Prostate gland (tissue), 2 donors: ENCODE measurements at regions not wholly inside any gene's neighbourhood (a gene's known extent, or its start where the extent isn't known, plus 50 kb on each side); places are given as distances from the start of the nearest gene placed in this dataset.

Experiments used
- CTCF ChIP-seq, 4 experiments: fragments of 200-600 bp in 2 of 4; fragments of 450-650 bp in 2 of 4; sonication (generic) in 2 of 4; IDR thresholded peaks; 1 replicate in 3 of 4; 2 replicates in 1 of 4; pipeline ENCODE4 v1.5.1; 2016 to 2019; ENCODE audit warnings: antibody characterized with exemption in 4 of 4, mild to moderate bottlenecking in 2 of 4, moderate library complexity in 2 of 4
- POLR2A ChIP-seq: fragments of 450-650 bp; IDR thresholded peaks from one replicate; pipeline ENCODE4 v1.6.1; 2016; ENCODE audit warnings: antibody characterized with exemption, mild to moderate bottlenecking
- POLR2AphosphoS5 ChIP-seq: sonication (generic); formaldehyde crosslinking; IDR thresholded peaks from one replicate; pipeline ENCODE4 v1.6.1; 2017; ENCODE audit warnings: antibody characterized with exemption

- TF ChIP-seq POLR2A (no peak), CTCF (IDR thresholded peaks at IDR 0.05) (no peak), POLR2AphosphoS5 (no peak)
Measured at GRCh38 chr3:20321391-20322047, 135.5 kb upstream of the SGO1 start.
